Endothelial cell (in vitro differentiated cells): ENCODE measurements at regions not wholly inside any gene's neighbourhood (a gene's known extent, or its start where the extent isn't known, plus 50 kb on each side); places are given as distances from the start of the nearest gene placed in this dataset.

ENCODE experiments used
- DNase-seq: peaks from one replicate; pipeline ENCODE4 v3.0.0; 2021; ENCODE audit warnings: low spot score
- H3K27ac Mint-ChIP-seq: one replicate; pipeline ENCODE4 v1.8.0; 2021; ENCODE audit warnings: mixed read lengths, inconsistent platforms; ENCODE audit not compliant: unreplicated experiment
- H3K27me3 Mint-ChIP-seq: one replicate; pipeline ENCODE4 v1.8.0; 2021; ENCODE audit warnings: mild to moderate bottlenecking, moderate library complexity, mixed read lengths, inconsistent platforms; ENCODE audit not compliant: unreplicated experiment
- H3K36me3 Mint-ChIP-seq: one replicate; pipeline ENCODE4 v1.8.0; 2021; ENCODE audit warnings: mild to moderate bottlenecking, low read depth, mixed read lengths, inconsistent platforms; ENCODE audit not compliant: unreplicated experiment
- H3K4me1 Mint-ChIP-seq: one replicate; pipeline ENCODE4 v1.8.0; 2021; ENCODE audit warnings: mild to moderate bottlenecking, mixed read lengths, inconsistent platforms; ENCODE audit not compliant: unreplicated experiment
- H3K4me3 Mint-ChIP-seq: one replicate; pipeline ENCODE4 v1.8.0; 2021; ENCODE audit warnings: mild to moderate bottlenecking, mixed read lengths, inconsistent platforms; ENCODE audit not compliant: unreplicated experiment
- H3K9me3 Mint-ChIP-seq: one replicate; pipeline ENCODE4 v1.8.0; 2021; ENCODE audit warnings: mixed read lengths, inconsistent platforms; ENCODE audit not compliant: unreplicated experiment
- CTCF ChIP-seq: fragments of 200-600 bp; sonication (generic); IDR thresholded peaks from one replicate; pipeline ENCODE4 v1.5.0; 2021; ENCODE audit warnings: antibody characterized with exemption; ENCODE audit not compliant: unreplicated experiment

GRCh38 chr5:158639881-158640592 is 459.7 kb downstream of the EBF1 start:
- Mint-ChIP-seq H3K4me3 (no peak overlapping the region), H3K4me1 (no peaks in the 10 kb centered on the region), H3K9me3 (no peaks in the 10 kb centered on the region), H3K36me3 (no peaks in the 10 kb centered on the region), H3K27ac (no peak overlapping the region), H3K27me3 (no peaks in the 10 kb centered on the region)
- TF ChIP-seq CTCF: no peak
- DNase-seq: no peak

DNA sequence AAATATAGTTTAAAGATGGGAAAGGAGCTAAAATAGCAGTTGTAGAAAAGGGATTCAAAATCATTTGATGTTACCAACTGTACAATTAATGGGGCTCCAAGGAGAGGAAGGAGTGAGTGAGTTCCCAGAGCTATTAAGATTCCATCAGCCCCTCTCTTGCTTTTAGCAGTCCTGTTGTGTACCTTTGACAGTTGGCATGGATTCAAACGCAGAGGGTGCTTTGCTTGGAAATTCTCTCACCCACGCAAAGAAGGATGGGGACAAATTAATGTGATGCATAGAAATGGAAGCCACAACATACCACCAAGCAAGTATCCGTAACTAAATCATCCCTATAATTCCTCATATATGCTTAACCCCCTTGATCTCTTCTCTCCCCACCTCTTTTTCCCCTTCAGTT is 461.3 kb downstream of the EBF1 start:
- no peak overlapping the region for H3K4me3 Mint-ChIP-seq
- DNase-seq: no peak
- no peak overlapping the region for H3K27ac Mint-ChIP-seq
- no peaks in the 10 kb centered on the region for H3K36me3 Mint-ChIP-seq
- H3K9me3 Mint-ChIP-seq: no peaks in the 10 kb centered on the region
- no peaks in the 10 kb centered on the region for H3K27me3 Mint-ChIP-seq
- no peak for TF ChIP-seq CTCF
- no peaks in the 10 kb centered on the region for H3K4me1 Mint-ChIP-seq

DNA sequence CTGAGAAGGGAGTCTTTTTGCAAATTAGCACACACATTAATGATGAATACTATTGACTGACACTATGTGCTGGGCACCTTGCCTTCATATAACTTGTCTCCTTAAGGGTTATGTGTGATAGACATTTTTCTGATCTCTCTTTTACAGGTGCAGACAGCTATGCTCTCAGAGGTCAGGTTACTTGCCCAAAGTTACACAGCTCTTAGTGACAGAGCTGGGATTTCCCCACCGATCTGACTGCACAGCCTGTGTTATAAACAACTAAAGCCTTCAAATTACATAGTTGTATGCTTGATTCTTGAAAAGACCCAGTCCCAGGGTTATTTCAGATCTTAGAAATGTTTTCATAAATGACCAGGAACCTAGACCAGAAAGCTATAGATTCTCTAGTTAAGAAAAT is 462.7 kb downstream of the EBF1 start:
- H3K27me3 Mint-ChIP-seq: no peaks in the 10 kb centered on the region
- H3K36me3 Mint-ChIP-seq: no peaks in the 10 kb centered on the region
- no peaks in the 10 kb centered on the region for H3K4me1 Mint-ChIP-seq
- no peak for DNase-seq
- no peak overlapping the region for H3K4me3 Mint-ChIP-seq
- H3K27ac Mint-ChIP-seq: no peak overlapping the region
- no peaks in the 10 kb centered on the region for H3K9me3 Mint-ChIP-seq
- no peak for TF ChIP-seq CTCF

DNA sequence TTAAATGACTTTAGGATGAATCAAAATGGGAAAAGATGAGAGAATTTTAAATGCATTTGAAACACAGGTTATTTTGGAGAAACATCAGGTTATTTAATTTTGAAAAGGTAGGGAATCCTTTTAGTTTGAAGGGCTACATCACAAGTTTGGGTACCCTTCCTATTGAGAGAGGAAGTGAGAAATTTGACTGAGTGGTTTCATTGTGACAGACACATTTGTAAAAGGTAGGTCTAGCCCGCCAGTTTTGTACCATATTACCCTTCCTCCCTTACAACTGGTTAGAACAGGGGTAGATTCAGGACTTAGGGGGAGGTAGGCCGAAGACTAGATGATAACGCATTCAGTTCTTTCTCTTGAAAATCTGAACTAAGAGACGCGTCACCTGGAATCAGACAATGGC is 464.2 kb downstream of the EBF1 start:
- H3K27ac Mint-ChIP-seq: no peak overlapping the region
- H3K9me3 Mint-ChIP-seq: no peaks in the 10 kb centered on the region
- H3K4me1 Mint-ChIP-seq: no peaks in the 10 kb centered on the region
- H3K4me3 Mint-ChIP-seq: no peak overlapping the region
- H3K36me3 Mint-ChIP-seq: no peaks in the 10 kb centered on the region
- DNase-seq: no peak
- no peaks in the 10 kb centered on the region for H3K27me3 Mint-ChIP-seq
- TF ChIP-seq CTCF: no peak

DNA sequence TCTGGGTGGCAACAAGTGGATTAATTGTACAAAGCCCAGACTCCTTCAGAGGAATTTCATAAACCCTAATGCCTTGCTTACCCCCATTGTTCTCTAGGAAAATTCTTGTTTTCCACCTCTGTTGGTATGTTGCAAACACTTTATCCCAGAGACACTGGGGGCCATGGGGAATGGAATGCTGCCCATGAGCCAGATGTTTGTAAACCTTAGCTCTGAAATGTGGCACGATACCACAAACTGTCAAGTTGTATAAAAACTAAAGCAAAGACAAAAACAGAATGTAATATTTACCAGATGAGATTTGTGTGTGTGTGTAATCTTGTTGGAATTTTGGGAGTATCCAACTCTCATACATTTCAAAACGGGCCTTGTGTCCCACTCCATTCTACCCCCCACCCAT is 465.0 kb downstream of the EBF1 start:
- DNase-seq: no peak
- Mint-ChIP-seq H3K4me3 (no peak overlapping the region), H3K36me3 (no peaks in the 10 kb centered on the region), H3K9me3 (no peaks in the 10 kb centered on the region), H3K4me1 (no peaks in the 10 kb centered on the region), H3K27ac (no peak overlapping the region), H3K27me3 (no peaks in the 10 kb centered on the region)
- no peak for TF ChIP-seq CTCF
